ENCODE measurements at regions not wholly inside any gene's neighbourhood (a gene's known extent, or its start where the extent isn't known, plus 50 kb on each side); places are given as distances from the start of the nearest gene placed in this dataset.
"Not testable (repeated sequence)": the region's sequence is repeated elsewhere in the genome, so short reads cannot be mapped to it uniquely, and the experiment has no call there.

GRCh38 chr3:139227165-139227564 is 116.7 kb upstream of the MRPS22 start:
- no peak for DNase-seq

DNA sequence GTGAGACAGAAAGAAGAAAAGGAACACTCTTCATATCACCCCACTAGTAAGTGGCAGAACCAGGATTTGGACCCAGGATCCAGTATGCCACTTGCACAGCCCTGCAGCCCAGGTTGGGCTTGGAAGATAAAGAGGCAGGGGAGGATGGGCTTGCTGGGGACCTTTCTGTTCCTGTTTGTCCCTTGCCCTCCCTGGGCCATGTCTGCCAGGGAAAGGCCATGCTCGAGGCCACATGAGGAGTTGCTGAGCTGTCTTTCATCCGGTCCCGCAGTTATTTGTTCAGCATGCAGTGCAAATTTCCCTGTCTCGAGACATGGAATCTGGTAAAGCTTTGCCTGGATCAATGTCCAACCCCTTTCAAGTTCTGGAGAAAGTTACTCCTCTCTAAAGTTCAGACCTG is 116.0 kb upstream of the MRPS22 start:
- Histone ChIP-seq H3K27ac (no peak overlapping the region), H3K4me1 (peaks cover 0 to 7% (median 7%) of the 10 kb centered on the region in 4 donors), H3K9me3 (no peaks in the 10 kb centered on the region), H3K36me3 (no peaks in the 10 kb centered on the region), H3K27me3 (no peaks in the 10 kb centered on the region), H3K4me3 (no peak overlapping the region)
- TF ChIP-seq EP300 (IDR thresholded peaks at IDR 0.05), result no peak
- no peak for TF ChIP-seq POLR2AphosphoS5 (IDR thresholded peaks at IDR 0.05)
- TF ChIP-seq CTCF (IDR thresholded peaks at IDR 0.05), result no peak
- no peak for TF ChIP-seq POLR2A (IDR thresholded peaks at IDR 0.05)
- intact Hi-C loops (cut with DNase I), result no loop called here
- WGBS, 2 donors, result 76 to 80% methylated on average over 4 of the region's 4 CpGs
- DNase-seq, result no peak

More at GRCh38 chr3:139227165-139227564, 116.7 kb upstream of the MRPS22 start:
- Histone ChIP-seq H3K4me3 (no peak overlapping the region), H3K27me3 (no peaks in the 10 kb centered on the region), H3K4me1 (peaks cover 0 to 7% (median 7%) of the 10 kb centered on the region in 4 donors), H3K9me3 (no peaks in the 10 kb centered on the region), H3K36me3 (no peaks in the 10 kb centered on the region), H3K27ac (no peak overlapping the region)
- TF ChIP-seq EP300 (IDR thresholded peaks at IDR 0.05) (no peak), CTCF (IDR thresholded peaks at IDR 0.05) (no peak), POLR2AphosphoS5 (IDR thresholded peaks at IDR 0.05) (no peak), POLR2A (IDR thresholded peaks at IDR 0.05) (no peak)
- intact Hi-C loops (cut with DNase I), result no loop called here
- WGBS, 2 donors, result 37 to 68% methylated on average over 1 of the region's 1 CpG

GRCh38 chr3:139230391-139230790 is 113.4 kb upstream of the MRPS22 start:
- WGBS, 2 donors, result 91% methylated on average over 8 of the region's 8 CpGs
- Histone ChIP-seq H3K4me3 (no peak overlapping the region), H3K4me1 (peaks cover 0 to 7% (median 7%) of the 10 kb centered on the region in 4 donors), H3K27ac (no peak overlapping the region), H3K9me3 (no peaks in the 10 kb centered on the region), H3K27me3 (no peaks in the 10 kb centered on the region), H3K36me3 (no peaks in the 10 kb centered on the region)
- intact Hi-C loops (cut with DNase I), result no loop called here
- TF ChIP-seq EP300 (IDR thresholded peaks at IDR 0.05) (no peak), POLR2AphosphoS5 (IDR thresholded peaks at IDR 0.05) (no peak), CTCF (IDR thresholded peaks at IDR 0.05) (no peak), POLR2A (IDR thresholded peaks at IDR 0.05) (no peak)
- no peak for DNase-seq

- intact Hi-C loops (cut with DNase I), result no loop called here
- H3K9me3 ChIP-seq, result no peaks in the 10 kb centered on the region
- H3K4me1 ChIP-seq, result peaks cover 0 to 6% (median 5%) of the 10 kb centered on the region in 4 donors
- H3K4me3 ChIP-seq, result no peak overlapping the region
- WGBS, 2 donors, result 76 to 83% methylated on average over 5 of the region's 5 CpGs
- TF ChIP-seq EP300 (IDR thresholded peaks at IDR 0.05) (no peak), CTCF (IDR thresholded peaks at IDR 0.05) (no peak), POLR2AphosphoS5 (IDR thresholded peaks at IDR 0.05) (no peak), POLR2A (IDR thresholded peaks at IDR 0.05) (no peak)
- no peaks in the 10 kb centered on the region for H3K27me3 ChIP-seq
- H3K36me3 ChIP-seq, result no peaks in the 10 kb centered on the region
- no peak overlapping the region for H3K27ac ChIP-seq
- no peak for DNase-seq
Observed at GRCh38 chr3:139231555-139232281, 112.1 kb upstream of the MRPS22 start.

DNA sequence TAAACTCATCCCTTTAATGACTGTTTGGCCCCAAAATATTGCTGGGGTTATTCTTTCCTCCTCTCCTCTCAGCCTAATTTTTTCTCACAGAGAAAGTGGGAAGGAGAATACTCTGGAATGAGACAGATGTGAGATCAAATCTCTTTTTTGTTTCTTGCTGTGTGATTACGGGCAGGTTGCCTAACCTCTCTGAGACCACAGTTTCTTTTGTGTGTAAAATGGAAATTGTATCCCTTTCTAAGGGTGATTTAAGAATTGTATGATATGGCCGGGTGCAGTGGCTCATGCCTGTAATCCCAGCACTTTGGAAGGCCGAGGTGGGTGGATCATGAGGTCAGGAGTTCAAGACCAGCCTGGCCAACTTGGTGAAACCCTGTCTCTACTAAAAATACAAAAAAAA is 111.5 kb upstream of the MRPS22 start:
- H3K9me3 ChIP-seq; H3K4me3 ChIP-seq; H3K4me1 ChIP-seq; DNase-seq; intact Hi-C loops (cut with DNase I); H3K27ac ChIP-seq; H3K27me3 ChIP-seq; H3K36me3 ChIP-seq: not testable (repeated sequence)
- 83 to 88% methylated on average over 3 of the region's 3 CpGs for WGBS, 2 donors

Data from sigmoid colon (tissue), 6 donors.